ENCODE measurements at regions not wholly inside any gene's neighbourhood (a gene's known extent, or its start where the extent isn't known, plus 50 kb on each side); places are given as distances from the start of the nearest gene placed in this dataset.
"Not testable (repeated sequence)": the region's sequence is repeated elsewhere in the genome, so short reads cannot be mapped to it uniquely, and the experiment has no call there.

DNA sequence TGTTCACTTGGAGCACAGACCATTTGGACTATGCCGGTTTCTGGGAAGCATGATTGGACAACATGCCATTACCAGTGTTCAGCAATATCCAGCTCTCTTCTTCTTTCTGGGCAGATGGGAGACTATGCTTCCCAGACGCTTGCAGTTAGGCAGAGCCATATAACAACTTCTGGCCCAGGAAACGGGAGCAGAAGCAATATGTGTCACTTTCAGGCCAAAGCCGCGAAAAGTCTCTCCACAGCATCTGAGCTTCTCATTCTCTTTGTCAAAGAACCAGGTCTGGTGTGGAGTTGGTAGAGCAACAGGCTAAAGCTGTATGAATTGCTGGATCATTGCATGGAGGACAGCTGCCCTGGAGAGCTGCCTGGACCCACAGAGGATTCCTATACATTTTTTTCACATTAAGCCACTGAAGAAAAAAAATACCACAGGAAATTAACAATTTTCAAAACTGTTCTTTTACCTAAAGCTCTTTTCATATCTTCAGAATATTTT, 131.4 kb upstream of the FRG1 start:
- Mint-ChIP-seq H3K4me1 (ENCODE audit: low read depth) (no peaks in the 10 kb centered on the region), H3K9me3 (peaks cover 17% of the 10 kb centered on the region), H3K27me3 (no peaks in the 10 kb centered on the region), H3K36me3 (ENCODE audit: low read depth) (peaks cover 8% of the 10 kb centered on the region), H3K27ac (no peak overlapping the region), H3K4me3 (no peak overlapping the region)

DNA sequence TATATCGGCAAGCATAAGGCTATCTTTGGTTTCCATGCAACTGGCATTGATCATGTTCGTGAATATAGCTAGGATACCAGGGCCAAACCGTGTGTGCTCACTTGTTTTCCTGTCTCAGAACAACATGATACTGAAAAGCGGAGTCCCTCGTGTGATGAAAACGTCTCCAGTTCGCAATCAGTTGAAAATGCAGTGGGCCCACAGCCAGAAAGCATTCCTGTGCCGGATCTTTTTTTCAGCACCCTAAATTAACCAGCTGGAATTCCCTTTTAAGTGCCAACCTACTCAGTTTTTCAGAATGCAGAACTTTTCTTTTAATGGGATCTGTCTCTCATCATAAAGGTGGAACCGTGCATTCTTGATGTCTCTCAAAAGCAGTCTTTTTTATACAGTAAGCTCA, 130.8 kb upstream of the FRG1 start:
- Mint-ChIP-seq H3K4me3 (no peak overlapping the region), H3K9me3 (peaks cover 17% of the 10 kb centered on the region), H3K36me3 (ENCODE audit: low read depth) (peaks cover 8% of the 10 kb centered on the region), H3K27ac (no peak overlapping the region), H3K4me1 (ENCODE audit: low read depth) (no peaks in the 10 kb centered on the region), H3K27me3 (no peaks in the 10 kb centered on the region)

DNA sequence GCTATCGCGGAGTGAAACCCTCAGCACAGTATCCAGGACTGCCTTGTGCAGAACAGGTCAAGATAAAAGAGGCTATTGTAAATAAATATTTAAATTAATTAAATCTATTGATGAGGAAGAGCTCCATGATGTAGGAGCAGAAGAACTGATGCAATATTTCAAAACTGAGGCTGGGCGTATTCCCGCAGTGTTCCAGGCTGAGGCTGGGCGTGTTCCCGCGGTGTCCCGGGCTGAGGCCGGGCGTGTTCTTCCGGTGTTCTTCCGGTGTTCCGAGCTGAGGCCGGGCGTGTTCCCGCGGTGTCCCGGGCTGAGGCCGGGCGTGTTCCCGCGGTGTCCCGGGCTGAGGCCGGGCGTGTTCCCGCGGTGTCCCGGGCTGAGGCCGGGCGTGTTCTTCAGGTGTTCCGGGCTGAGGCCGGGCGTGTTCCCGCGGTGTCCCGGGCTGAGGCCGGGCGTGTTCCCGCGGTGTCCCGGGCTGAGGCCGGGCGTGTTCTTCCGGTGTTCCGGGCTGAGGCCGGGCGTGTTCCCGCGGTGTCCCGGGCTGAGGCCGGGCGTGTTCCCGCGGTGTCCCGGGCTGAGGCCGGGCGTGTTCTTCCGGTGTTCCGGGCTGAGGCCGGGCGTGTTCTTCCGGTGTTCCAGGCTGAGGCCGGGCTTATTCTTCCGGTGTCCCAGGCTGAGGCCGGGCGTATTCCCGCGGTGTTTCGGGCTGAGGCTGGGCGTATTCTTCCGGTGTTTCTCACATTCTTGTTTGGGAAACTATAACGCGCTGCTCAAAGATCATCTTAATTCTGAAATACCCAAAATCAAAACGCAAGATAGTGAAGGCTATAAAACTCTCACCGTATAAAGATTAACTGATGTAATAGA, 130.1 kb upstream of the FRG1 start:
- not testable (repeated sequence) for H3K4me1 Mint-ChIP-seq (ENCODE audit: low read depth); H3K36me3 Mint-ChIP-seq (ENCODE audit: low read depth); H3K27me3 Mint-ChIP-seq; H3K4me3 Mint-ChIP-seq; H3K27ac Mint-ChIP-seq
- peaks cover 11% of the 10 kb centered on the region for H3K9me3 Mint-ChIP-seq

DNA sequence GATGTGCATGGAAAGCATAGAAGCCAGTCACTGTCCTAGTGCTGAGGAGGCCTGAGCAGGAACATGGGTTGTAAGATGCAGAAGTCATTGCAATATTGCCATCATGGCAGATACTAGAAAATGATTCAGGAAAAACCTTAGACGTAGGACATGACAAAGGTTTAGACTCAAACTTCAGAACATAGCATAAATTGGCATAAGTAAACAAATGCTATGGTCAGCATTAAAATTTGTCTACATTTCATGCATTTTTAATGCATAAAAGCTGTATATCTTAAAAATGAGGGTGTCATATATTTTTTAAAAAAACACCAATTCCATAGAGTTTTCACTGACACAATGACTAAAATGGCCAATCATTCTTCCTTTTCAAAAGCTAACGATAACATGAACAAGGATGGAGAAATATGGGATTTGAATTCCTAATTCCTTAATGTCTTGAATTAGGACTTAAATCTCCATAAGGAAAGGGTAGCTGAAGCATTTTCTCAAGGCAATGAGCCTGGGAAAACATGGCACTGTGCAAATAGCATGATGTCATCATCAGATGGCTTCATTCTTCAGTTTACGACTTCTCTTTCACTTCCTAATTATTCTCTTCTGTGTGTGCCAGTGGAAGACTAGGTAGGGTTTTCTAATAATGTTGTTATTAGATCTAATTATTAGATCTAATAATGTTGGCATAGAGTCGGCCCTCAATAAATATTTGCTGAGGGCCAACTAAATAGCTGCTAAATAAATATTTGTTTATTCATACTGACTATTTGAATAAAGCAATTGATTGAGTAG, 125.1 kb upstream of the FRG1 start:
- Mint-ChIP-seq H3K9me3 (peaks cover 5% of the 10 kb centered on the region), H3K4me1 (ENCODE audit: low read depth) (no peaks in the 10 kb centered on the region), H3K27me3 (no peaks in the 10 kb centered on the region), H3K4me3 (no peak overlapping the region), H3K27ac (no peak overlapping the region), H3K36me3 (ENCODE audit: low read depth) (peaks cover 8% of the 10 kb centered on the region)

DNA sequence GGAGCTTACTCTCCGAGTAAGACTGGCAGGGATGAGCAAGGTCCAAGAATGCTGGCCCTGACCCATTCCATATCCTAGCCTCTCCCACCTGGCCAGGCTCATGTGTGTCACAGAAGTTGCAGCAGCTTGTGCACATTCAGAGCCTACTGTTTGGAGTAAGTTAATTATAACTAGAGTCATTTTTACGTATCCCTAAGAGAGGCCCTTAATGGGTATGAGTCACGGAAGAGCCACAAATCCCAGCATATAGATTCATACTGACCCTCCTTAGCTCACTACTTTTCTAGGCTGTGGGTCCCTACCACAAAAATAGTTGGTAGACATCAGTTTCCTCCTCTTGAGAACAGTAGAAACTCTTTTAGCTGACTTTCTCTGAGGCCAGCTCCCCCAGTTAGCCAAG, 118.3 kb upstream of the FRG1 start:
- Mint-ChIP-seq H3K27me3 (no peaks in the 10 kb centered on the region), H3K4me1 (ENCODE audit: low read depth) (no peaks in the 10 kb centered on the region), H3K27ac (no peak overlapping the region), H3K4me3 (no peak overlapping the region), H3K9me3 (no peaks in the 10 kb centered on the region), H3K36me3 (ENCODE audit: low read depth) (no peaks in the 10 kb centered on the region)

DNA sequence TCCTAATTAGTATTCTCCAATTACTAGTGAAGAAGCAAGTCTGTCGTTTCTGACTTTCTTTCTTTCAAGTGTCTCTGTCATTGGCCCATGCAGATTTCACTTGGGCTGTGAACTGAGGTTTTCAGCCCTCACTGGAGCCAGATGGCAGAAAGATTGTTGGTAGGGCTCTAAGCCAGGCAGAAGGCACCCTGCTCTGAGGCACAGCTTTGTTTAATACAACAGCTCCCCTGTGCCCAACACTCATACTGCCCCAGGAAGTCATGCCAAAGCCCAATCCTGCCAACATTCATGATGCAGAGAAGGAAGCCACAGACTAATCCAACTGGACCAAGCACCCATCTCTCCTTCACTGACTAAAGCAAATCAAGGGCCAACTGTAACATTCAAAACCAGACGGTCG, 117.1 kb upstream of the FRG1 start:
- Mint-ChIP-seq H3K27me3 (no peaks in the 10 kb centered on the region), H3K36me3 (ENCODE audit: low read depth) (no peaks in the 10 kb centered on the region), H3K4me3 (no peak overlapping the region)

DNA sequence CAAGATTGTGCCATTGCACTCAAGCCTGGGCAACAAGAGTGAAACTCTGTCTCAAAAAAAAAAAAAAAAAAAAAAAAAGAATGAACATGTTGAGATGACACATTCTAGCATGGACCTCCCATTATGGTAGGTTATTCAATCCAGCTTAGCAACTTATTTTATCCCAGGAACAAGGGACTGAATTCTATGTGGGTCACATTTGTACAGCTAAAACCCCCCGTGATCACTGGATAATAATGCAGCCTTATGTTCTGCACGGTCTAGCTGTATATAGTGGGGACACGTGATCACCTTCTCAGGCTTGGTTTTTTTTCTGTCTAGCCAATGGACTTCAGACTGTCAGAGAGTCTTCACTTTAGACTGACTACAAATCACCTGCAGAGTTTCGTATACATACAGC, 115.2 kb upstream of the FRG1 start:
- Mint-ChIP-seq H3K4me1 (ENCODE audit: low read depth) (no peaks in the 10 kb centered on the region), H3K27ac (no peak overlapping the region), H3K36me3 (ENCODE audit: low read depth) (no peaks in the 10 kb centered on the region), H3K9me3 (no peaks in the 10 kb centered on the region), H3K4me3 (no peak overlapping the region), H3K27me3 (no peaks in the 10 kb centered on the region)

More for the DNA sequence above, 117.1 kb upstream of the FRG1 start:
- Mint-ChIP-seq H3K4me1 (ENCODE audit: low read depth) (no peaks in the 10 kb centered on the region), H3K27ac (no peak overlapping the region), H3K9me3 (no peaks in the 10 kb centered on the region)

DNA sequence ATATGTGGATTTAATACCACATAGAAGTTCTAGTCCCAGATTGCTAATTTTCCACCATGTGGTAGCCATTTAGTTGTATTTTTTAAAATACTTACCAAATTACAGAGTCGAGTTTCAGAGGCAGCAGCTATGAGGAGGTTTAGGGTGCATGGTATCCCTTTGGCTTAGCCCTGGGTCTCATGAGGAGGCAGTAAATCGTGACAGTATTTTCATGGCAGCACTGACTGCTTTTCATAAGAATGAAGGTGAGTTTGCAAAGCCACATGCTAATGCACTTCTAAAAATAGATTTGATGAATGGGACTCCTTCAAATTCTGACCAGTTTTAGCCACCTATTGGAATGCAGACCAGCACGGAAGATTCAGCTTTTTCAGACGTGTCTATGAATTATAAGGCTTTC, 114.0 kb upstream of the FRG1 start:
- no peaks in the 10 kb centered on the region for H3K36me3 Mint-ChIP-seq (ENCODE audit: low read depth)
- no peak overlapping the region for H3K27ac Mint-ChIP-seq
- no peaks in the 10 kb centered on the region for H3K9me3 Mint-ChIP-seq
- no peaks in the 10 kb centered on the region for H3K4me1 Mint-ChIP-seq (ENCODE audit: low read depth)
- H3K27me3 Mint-ChIP-seq, result no peaks in the 10 kb centered on the region
- no peak overlapping the region for H3K4me3 Mint-ChIP-seq

DNA sequence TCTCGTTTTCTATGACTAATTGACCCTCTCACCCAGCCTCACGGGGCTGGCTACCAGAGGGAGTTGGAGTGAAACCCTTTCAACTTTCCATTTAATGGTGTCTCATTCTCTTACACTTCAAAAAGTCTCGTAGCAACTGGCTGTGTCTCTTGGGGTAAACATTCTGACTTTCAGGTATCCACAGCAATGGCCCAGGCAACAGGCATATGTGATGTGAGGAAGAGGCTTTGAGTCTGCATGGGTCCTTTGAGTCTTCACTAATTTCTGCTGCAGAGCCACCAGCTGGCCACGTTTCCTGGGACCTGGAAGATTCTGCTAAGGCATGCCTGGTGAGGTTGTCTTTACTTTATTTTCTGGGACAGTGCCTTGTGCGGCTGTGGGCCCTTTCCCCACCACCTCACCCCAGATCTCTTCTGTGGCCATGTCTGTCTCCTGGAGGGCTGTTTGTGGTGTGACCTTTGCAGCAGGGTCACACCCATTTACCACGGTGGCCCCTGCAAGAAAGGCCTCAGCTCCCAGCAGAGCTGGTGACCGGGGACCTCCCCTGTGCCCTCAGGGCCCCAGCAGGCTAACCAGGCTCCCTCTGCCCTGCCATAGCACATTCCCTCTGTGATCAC, 112.5 kb upstream of the FRG1 start:
- H3K36me3 Mint-ChIP-seq (ENCODE audit: low read depth), result no peaks in the 10 kb centered on the region
- H3K4me3 Mint-ChIP-seq, result no peak overlapping the region
- H3K9me3 Mint-ChIP-seq, result no peaks in the 10 kb centered on the region
- no peak overlapping the region for H3K27ac Mint-ChIP-seq
- no peaks in the 10 kb centered on the region for H3K27me3 Mint-ChIP-seq
- no peaks in the 10 kb centered on the region for H3K4me1 Mint-ChIP-seq (ENCODE audit: low read depth)

DNA sequence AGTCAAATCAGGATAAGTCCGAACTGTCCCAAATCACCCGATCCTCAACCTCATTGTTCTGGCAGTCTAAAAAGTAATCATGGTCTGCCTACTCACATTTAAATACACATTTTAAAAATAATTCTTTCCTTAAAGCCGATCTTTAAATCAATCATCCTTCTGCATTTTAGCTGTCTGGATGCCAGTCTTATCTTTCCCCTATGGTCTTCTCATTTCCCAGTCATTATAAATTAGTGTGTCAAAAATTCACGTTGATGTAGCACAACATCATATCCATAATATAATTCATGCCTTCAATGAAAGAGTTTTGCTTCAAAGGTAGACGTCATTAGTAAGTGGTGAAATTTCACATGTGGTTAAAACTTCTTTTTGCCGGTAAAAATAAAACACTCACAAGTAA, 108.1 kb upstream of the FRG1 start:
- Mint-ChIP-seq H3K36me3 (ENCODE audit: low read depth) (no peaks in the 10 kb centered on the region), H3K4me1 (ENCODE audit: low read depth) (no peaks in the 10 kb centered on the region), H3K4me3 (no peak overlapping the region), H3K27ac (no peak overlapping the region), H3K9me3 (peaks cover 4% of the 10 kb centered on the region), H3K27me3 (no peaks in the 10 kb centered on the region)

DNA sequence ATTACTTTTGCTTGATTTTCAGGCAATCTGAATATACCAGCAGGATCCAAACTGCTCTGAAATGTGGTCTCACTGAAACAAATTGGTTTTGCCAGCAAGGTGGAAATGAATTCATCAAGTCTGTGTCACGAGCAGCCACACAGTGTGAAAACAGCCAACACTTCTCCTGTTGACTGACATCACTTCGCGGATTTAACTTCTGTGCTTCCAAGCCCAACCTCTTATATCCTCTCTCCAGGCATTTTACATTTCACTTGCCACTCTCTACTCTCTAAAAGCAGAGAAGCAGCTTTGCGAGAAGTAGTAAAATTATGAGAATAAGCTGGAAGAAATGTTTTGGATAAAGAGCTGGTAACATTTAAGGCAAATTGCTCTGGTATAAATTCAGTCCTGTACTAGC, 106.1 kb upstream of the FRG1 start:
- no peaks in the 10 kb centered on the region for H3K36me3 Mint-ChIP-seq (ENCODE audit: low read depth)
- peaks cover 4% of the 10 kb centered on the region for H3K9me3 Mint-ChIP-seq
- no peak overlapping the region for H3K27ac Mint-ChIP-seq
- H3K27me3 Mint-ChIP-seq, result no peaks in the 10 kb centered on the region
- H3K4me1 Mint-ChIP-seq (ENCODE audit: low read depth), result no peaks in the 10 kb centered on the region
- no peak overlapping the region for H3K4me3 Mint-ChIP-seq

DNA sequence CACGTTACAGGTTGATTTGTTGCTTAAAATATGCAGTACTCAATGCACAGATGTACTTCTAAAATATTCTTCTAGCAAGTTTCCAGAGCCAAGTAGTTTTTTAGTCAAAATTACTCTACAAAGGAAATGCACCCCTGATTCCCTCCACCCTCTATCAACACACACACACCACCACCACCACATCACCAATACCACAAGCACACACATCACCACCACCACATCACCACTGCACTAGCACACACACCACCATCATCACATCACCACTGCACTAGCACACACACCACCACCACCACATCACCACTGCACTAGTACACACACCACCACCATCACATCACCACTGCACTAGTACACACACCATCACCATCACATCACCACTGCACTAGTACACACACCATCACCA, 105.2 kb upstream of the FRG1 start:
- Mint-ChIP-seq H3K9me3 (peaks cover 4% of the 10 kb centered on the region), H3K27me3 (no peaks in the 10 kb centered on the region), H3K36me3 (ENCODE audit: low read depth) (no peaks in the 10 kb centered on the region), H3K4me3 (no peak overlapping the region), H3K4me1 (ENCODE audit: low read depth) (no peaks in the 10 kb centered on the region), H3K27ac (no peak overlapping the region)

DNA sequence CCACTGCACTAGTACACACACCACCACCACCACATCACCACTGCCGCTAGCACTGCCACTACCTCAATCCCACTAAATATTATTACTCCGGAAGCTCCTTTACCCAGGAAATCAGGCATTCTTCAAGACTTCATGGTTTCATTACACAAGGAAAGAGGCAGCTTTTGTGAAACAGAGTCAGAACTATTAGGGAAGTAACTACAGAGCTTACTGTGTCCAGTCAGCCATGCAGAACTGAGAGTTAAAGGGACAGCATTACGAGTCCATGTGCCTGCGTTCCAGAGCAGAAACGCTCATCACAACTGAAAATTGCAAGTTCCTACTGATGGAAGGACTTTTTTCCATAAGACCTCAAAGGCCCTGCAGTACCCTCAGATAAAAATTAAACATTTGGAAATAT, 103.2 kb upstream of the FRG1 start:
- Mint-ChIP-seq H3K9me3 (peaks cover 4% of the 10 kb centered on the region), H3K27ac (no peak overlapping the region), H3K4me1 (ENCODE audit: low read depth) (no peaks in the 10 kb centered on the region), H3K36me3 (ENCODE audit: low read depth) (no peaks in the 10 kb centered on the region), H3K4me3 (no peak overlapping the region), H3K27me3 (no peaks in the 10 kb centered on the region)

DNA sequence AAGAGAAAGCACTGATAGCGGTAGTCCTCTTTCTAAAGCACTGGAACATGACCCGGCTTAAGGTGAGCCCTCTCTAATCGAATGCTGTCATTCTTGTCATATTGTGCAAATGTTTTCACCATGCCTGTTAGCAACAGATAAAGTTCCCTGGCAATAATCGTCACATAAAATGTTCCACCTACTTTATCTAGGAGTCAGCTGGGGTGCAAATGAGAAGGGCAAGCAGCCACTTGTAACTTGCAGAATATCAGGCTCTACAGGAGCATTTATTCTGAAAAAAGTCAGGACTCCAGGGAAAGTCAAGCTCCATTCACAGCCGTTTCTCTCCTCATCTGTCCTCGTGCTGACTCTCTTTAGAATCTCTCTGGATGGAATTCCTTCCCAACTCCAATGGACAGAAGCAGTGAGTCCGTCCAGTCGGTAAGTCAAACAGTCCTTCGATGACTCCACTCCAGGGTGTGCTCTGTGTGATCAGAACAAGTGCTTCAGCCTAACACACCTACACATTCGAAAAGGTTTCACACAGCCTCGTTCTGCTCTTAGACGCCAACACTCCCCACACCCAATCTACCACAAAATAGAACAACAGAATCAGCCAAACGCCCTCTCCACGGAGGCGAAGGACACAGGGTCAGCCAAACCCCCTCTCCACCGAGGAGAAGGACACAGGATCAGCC, 101.7 kb upstream of the FRG1 start:
- H3K4me1 Mint-ChIP-seq (ENCODE audit: low read depth), result no peaks in the 10 kb centered on the region
- no peak overlapping the region for H3K27ac Mint-ChIP-seq
- H3K27me3 Mint-ChIP-seq, result no peaks in the 10 kb centered on the region
- H3K9me3 Mint-ChIP-seq, result peaks cover 4% of the 10 kb centered on the region
- no peak overlapping the region for H3K4me3 Mint-ChIP-seq
- H3K36me3 Mint-ChIP-seq (ENCODE audit: low read depth), result no peaks in the 10 kb centered on the region

DNA sequence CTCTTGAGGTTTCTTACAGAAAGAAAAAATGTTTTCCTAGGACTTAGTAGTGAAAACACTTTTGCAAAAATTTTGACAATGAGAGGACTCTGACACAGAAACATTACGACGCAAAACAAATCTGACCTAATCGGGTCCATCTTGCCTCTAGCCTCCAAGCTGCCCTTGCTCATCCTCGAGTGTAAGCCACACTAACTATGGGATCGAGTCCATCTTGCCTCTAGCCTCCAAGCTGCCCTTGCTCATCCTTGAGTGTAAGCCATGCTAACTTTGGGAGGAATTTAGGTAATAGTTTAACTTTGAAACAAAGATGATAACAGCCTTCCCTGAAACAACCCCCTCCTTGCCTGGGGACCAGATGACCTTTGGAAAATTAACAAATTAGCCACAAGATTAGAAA, 100.3 kb upstream of the FRG1 start:
- Mint-ChIP-seq H3K4me3 (no peak overlapping the region), H3K9me3 (peaks cover 4% of the 10 kb centered on the region), H3K36me3 (ENCODE audit: low read depth) (no peaks in the 10 kb centered on the region), H3K4me1 (ENCODE audit: low read depth) (no peaks in the 10 kb centered on the region), H3K27ac (no peak overlapping the region), H3K27me3 (no peaks in the 10 kb centered on the region)
